Smooth muscle cell (in vitro differentiated cells): ENCODE measurements at regions not wholly inside any gene's neighbourhood (a gene's known extent, or its start where the extent isn't known, plus 50 kb on each side); places are given as distances from the start of the nearest gene placed in this dataset.

Experiments used
- DNase-seq: peaks from one replicate; lab custom pipeline; 2025; ENCODE audit not compliant: unreplicated experiment; lab: John Stamatoyannopoulos, UW
- H2AFZ ChIP-seq: fragments of 200-600 bp; sonication (generic); 2 replicates; pipeline ENCODE4 v1.6.0; 2016; ENCODE audit warnings: antibody characterized with exemption, low read depth, mild to moderate bottlenecking
- H3F3A ChIP-seq: fragments of 200-600 bp; sonication (generic); 2 replicates; pipeline ENCODE4 v1.6.0; 2017; ENCODE audit warnings: antibody characterized with exemption, low read depth
- H3K27ac ChIP-seq: fragments of 200-600 bp; sonication (generic); 2 replicates; pipeline ENCODE4 v1.5.1; 2016; ENCODE audit warnings: low read depth, mild to moderate bottlenecking
- H3K27me3 ChIP-seq: fragments of 200-600 bp; sonication (generic); 2 replicates; pipeline ENCODE4 v1.6.1; 2016; ENCODE audit warnings: low read depth, mild to moderate bottlenecking
- H3K36me3 ChIP-seq: fragments of 200-600 bp; sonication (generic); 2 replicates; pipeline ENCODE4 v1.5.1; 2016; ENCODE audit warnings: low read depth
- H3K4me1 ChIP-seq: fragments of 200-600 bp; sonication (generic); 2 replicates; pipeline ENCODE4 v1.5.1; 2016; ENCODE audit warnings: low read depth
- H3K4me2 ChIP-seq: fragments of 200-600 bp; sonication (generic); 2 replicates; pipeline ENCODE4 v1.6.0; 2016; ENCODE audit warnings: mild to moderate bottlenecking
- H3K4me3 ChIP-seq: fragments of 200-600 bp; sonication (generic); 2 replicates; pipeline ENCODE4 v1.5.1; 2016; ENCODE audit warnings: mild to moderate bottlenecking
- H3K79me2 ChIP-seq: fragments of 200-600 bp; sonication (generic); 2 replicates; pipeline ENCODE4 v1.6.0; 2016; ENCODE audit warnings: low read depth, mild to moderate bottlenecking
- H3K9ac ChIP-seq: fragments of 200-600 bp; sonication (generic); 2 replicates; pipeline ENCODE4 v1.6.0; 2016; ENCODE audit warnings: low read depth
- H3K9me3 ChIP-seq: fragments of 200-600 bp; sonication (generic); replicated peaks from 2 replicates; pipeline ENCODE4 v1.5.1; 2016; ENCODE audit warnings: low read depth
- H4K20me1 ChIP-seq: fragments of 200-600 bp; sonication (generic); 2 replicates; pipeline ENCODE4 v1.6.0; 2016; ENCODE audit warnings: low read depth
- WGBS: methylation state at CpG from one replicate; pipeline ENCODE4 v1.1.7; 2016; ENCODE audit warnings: low lambda C conversion rate; 5-methylcytosine and 5-hydroxymethylcytosine counted together
- TF ChIP-seq, protein P1 (sequence below): fragments of 200-600 bp; sonication (generic); IDR thresholded peaks from 2 replicates; pipeline ENCODE4 v1.5.1; 2017; ENCODE audit warnings: borderline replicate concordance, mild to moderate bottlenecking, antibody characterized with exemption; ENCODE audit not compliant: insufficient read depth, poor library complexity, severe bottlenecking

- no peaks in the 10 kb centered on the region for H3K9me3 ChIP-seq
- 92% methylated on average over 11 of the region's 11 CpGs for WGBS
- H3K4me3 ChIP-seq = no peak overlapping the region
These were observed 420.5 kb downstream of the TCERG1L start for GRCh38 chr10:130891066-130891465.

DNA sequence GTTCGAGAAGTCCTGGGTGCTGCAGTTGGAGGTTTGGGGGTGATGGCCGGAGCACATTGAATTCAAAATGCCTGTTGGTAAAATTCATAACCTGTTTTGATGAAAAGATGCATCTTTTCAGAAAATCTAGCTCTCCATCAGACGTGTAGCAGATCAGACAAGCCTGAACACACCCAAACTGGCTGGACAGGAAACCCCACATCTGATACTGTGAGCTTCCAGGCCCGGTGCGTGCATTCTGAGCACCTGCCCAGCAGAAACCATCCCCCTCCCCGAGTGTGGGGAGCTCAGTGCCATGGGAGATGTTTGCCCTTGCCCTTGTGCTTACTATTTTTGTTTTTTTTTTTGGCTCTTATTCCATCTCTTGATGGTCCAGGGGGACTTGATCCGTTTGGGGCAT, 417.1 kb downstream of the TCERG1L start:
- no peaks in the 10 kb centered on the region for H3K79me2 ChIP-seq
- no peak overlapping the region for H3K27ac ChIP-seq
- H3K27me3 ChIP-seq = no peaks in the 10 kb centered on the region
- no peaks in the 10 kb centered on the region for H3K9me3 ChIP-seq
- H3K9ac ChIP-seq = no peak overlapping the region
- DNase-seq = no peak
- no peaks in the 10 kb centered on the region for H3K4me1 ChIP-seq
- H3K4me2 ChIP-seq = no peak overlapping the region
- H4K20me1 ChIP-seq = no peaks in the 10 kb centered on the region
- H3K36me3 ChIP-seq = no peaks in the 10 kb centered on the region
- 65% methylated on average over 7 of the region's 7 CpGs for WGBS
- H3K4me3 ChIP-seq = no peak overlapping the region
- H3F3A ChIP-seq = no peaks in the 10 kb centered on the region
- TF ChIP-seq, protein P1, sequence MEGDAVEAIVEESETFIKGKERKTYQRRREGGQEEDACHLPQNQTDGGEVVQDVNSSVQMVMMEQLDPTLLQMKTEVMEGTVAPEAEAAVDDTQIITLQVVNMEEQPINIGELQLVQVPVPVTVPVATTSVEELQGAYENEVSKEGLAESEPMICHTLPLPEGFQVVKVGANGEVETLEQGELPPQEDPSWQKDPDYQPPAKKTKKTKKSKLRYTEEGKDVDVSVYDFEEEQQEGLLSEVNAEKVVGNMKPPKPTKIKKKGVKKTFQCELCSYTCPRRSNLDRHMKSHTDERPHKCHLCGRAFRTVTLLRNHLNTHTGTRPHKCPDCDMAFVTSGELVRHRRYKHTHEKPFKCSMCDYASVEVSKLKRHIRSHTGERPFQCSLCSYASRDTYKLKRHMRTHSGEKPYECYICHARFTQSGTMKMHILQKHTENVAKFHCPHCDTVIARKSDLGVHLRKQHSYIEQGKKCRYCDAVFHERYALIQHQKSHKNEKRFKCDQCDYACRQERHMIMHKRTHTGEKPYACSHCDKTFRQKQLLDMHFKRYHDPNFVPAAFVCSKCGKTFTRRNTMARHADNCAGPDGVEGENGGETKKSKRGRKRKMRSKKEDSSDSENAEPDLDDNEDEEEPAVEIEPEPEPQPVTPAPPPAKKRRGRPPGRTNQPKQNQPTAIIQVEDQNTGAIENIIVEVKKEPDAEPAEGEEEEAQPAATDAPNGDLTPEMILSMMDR = no peak
- no peak overlapping the region for H2AFZ ChIP-seq

More at GRCh38 chr10:130891066-130891465, 420.5 kb downstream of the TCERG1L start:
- TF ChIP-seq, protein P1 = no peak
- no peak for DNase-seq
- Histone ChIP-seq H3K9ac (no peak overlapping the region), H3K27me3 (no peaks in the 10 kb centered on the region), H3K79me2 (no peaks in the 10 kb centered on the region), H3K36me3 (no peaks in the 10 kb centered on the region), H3K27ac (no peak overlapping the region), H3K4me1 (no peaks in the 10 kb centered on the region), H4K20me1 (no peaks in the 10 kb centered on the region), H3F3A (no peaks in the 10 kb centered on the region), H3K4me2 (no peak overlapping the region), H2AFZ (no peak overlapping the region)

GRCh38 chr10:130895161-130895560, 416.4 kb downstream of the TCERG1L start:
- H3K4me1 ChIP-seq = no peaks in the 10 kb centered on the region
- H3K4me2 ChIP-seq = no peak overlapping the region
- H3F3A ChIP-seq = no peaks in the 10 kb centered on the region
- no peak overlapping the region for H3K4me3 ChIP-seq
- no peaks in the 10 kb centered on the region for H3K9me3 ChIP-seq
- H3K79me2 ChIP-seq = no peaks in the 10 kb centered on the region
- no peaks in the 10 kb centered on the region for H3K36me3 ChIP-seq
- TF ChIP-seq, protein P1 = no peak
- H3K9ac ChIP-seq = no peak overlapping the region
- DNase-seq = no peak
- H4K20me1 ChIP-seq = no peaks in the 10 kb centered on the region
- 93% methylated on average over 2 of the region's 3 CpGs for WGBS
- no peak overlapping the region for H2AFZ ChIP-seq
- no peak overlapping the region for H3K27ac ChIP-seq
- no peaks in the 10 kb centered on the region for H3K27me3 ChIP-seq

DNA sequence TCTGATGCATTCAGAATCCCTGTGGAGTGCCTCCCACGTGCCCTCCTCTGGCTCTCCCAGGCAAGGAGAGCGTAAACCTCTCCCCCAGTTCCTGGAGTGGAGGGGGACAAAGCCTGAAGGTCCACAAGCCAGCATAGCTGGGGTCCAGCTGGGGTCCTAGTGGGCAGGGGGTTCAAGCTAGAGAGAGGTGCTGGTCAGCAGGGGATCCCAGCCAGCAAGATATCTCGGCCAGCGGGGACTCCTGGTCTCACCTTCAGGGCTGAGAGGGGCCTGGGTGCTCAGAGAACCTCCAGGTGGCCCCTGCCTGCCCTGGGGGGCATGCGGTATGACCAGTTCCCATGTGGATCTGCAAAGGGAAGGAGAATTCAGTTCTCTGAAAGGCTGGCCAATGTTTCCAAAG, 413.7 kb downstream of the TCERG1L start:
- H3F3A ChIP-seq = no peaks in the 10 kb centered on the region
- no peaks in the 10 kb centered on the region for H3K79me2 ChIP-seq
- no peak overlapping the region for H3K4me2 ChIP-seq
- no peaks in the 10 kb centered on the region for H3K4me1 ChIP-seq
- H4K20me1 ChIP-seq = no peaks in the 10 kb centered on the region
- TF ChIP-seq, protein P1 = no peak
- H3K36me3 ChIP-seq = no peaks in the 10 kb centered on the region
- H3K9me3 ChIP-seq = no peaks in the 10 kb centered on the region
- no peak overlapping the region for H3K4me3 ChIP-seq
- no peak overlapping the region for H3K9ac ChIP-seq
- WGBS = 84% methylated on average over 5 of the region's 5 CpGs
- H2AFZ ChIP-seq = no peak overlapping the region
- no peaks in the 10 kb centered on the region for H3K27me3 ChIP-seq
- no peak overlapping the region for H3K27ac ChIP-seq
- DNase-seq = no peak
